ENCODE measurements at regions not wholly inside any gene's neighbourhood (a gene's known extent, or its start where the extent isn't known, plus 50 kb on each side); places are given as distances from the start of the nearest gene placed in this dataset.

GRCh38 chr11:15609445-15609844, 494.7 kb downstream of the INSC start:
- CTCF ChIA-PET: no interaction called here
- DNase-seq (ENCODE audit: low read depth, low spot score): no peak
- POLR2A ChIA-PET: no interaction called here
- no peak for TF ChIP-seq CTCF (IDR thresholded peaks at IDR 0.05; ENCODE audit: insufficient read depth, low read length, missing control alignments)
- no peak overlapping the region for H3K4me3 ChIP-seq (ENCODE audit: low read depth, low read length)

- POLR2A ChIA-PET: no interaction called here
- no peak overlapping the region for H3K4me3 ChIP-seq (ENCODE audit: low read depth, low read length)
- CTCF ChIA-PET: no interaction called here
- no peak for TF ChIP-seq CTCF (IDR thresholded peaks at IDR 0.05; ENCODE audit: insufficient read depth, low read length, missing control alignments)
- DNase-seq (ENCODE audit: low read depth, low spot score): no peak
These were observed 496.2 kb downstream of the INSC start for GRCh38 chr11:15610881-15611280.

- no peak for TF ChIP-seq CTCF (IDR thresholded peaks at IDR 0.05; ENCODE audit: insufficient read depth, low read length, missing control alignments)
- POLR2A ChIA-PET: no interaction called here
- H3K4me3 ChIP-seq (ENCODE audit: low read depth, low read length): no peak overlapping the region
- DNase-seq (ENCODE audit: low read depth, low spot score): no peak
- CTCF ChIA-PET: no interaction called here
These were observed 498.5 kb downstream of the INSC start for GRCh38 chr11:15613251-15613650.

GRCh38 chr11:15613789-15614188, 499.1 kb downstream of the INSC start:
- TF ChIP-seq CTCF (IDR thresholded peaks at IDR 0.05; ENCODE audit: insufficient read depth, low read length, missing control alignments): no peak
- H3K4me3 ChIP-seq (ENCODE audit: low read depth, low read length): no peak overlapping the region
- DNase-seq (ENCODE audit: low read depth, low spot score): no peak
- POLR2A ChIA-PET: no interaction called here
- CTCF ChIA-PET: no interaction called here

GRCh38 chr11:15615398-15616096, 500.8 kb downstream of the INSC start:
- H3K4me3 ChIP-seq (ENCODE audit: low read depth, low read length): no peak overlapping the region
- TF ChIP-seq CTCF (IDR thresholded peaks at IDR 0.05; ENCODE audit: insufficient read depth, low read length, missing control alignments): no peak
- DNase-seq (ENCODE audit: low read depth, low spot score): no peak
- ChIA-PET POLR2A (no interaction called here), CTCF (no interaction called here)

GRCh38 chr11:15616130-15617105, 501.7 kb downstream of the INSC start:
- no peak overlapping the region for H3K4me3 ChIP-seq (ENCODE audit: low read depth, low read length)
- CTCF ChIA-PET: no interaction called here
- TF ChIP-seq CTCF (IDR thresholded peaks at IDR 0.05; ENCODE audit: insufficient read depth, low read length, missing control alignments): no peak
- no peak for DNase-seq (ENCODE audit: low read depth, low spot score)
- POLR2A ChIA-PET: no interaction called here
